Tibial artery (tissue), 4 donors: ENCODE measurements at regions not wholly inside any gene's neighbourhood (a gene's known extent, or its start where the extent isn't known, plus 50 kb on each side); places are given as distances from the start of the nearest gene placed in this dataset.
"Not testable (repeated sequence)": the region's sequence is repeated elsewhere in the genome, so short reads cannot be mapped to it uniquely, and the experiment has no call there.

ENCODE experiments used
- DNase-seq, 2 donors: peaks; one replicate each; pipeline ENCODE4 v3.0.0-alpha.2; 2019
- H3K27ac ChIP-seq, 2 donors: fragments of 200-600 bp; sonication (generic) in 1 of 2; 1 replicate in 1 of 2; 2 replicates in 1 of 2; pipeline ENCODE4 v1.5.1; 2018 to 2019; ENCODE audit warnings: mild to moderate bottlenecking in 1 of 2
- H3K27me3 ChIP-seq, 2 donors: fragments of 200-600 bp; sonication (generic) in 1 of 2; one replicate each; pipeline versions ENCODE4 v1.5.1 to v1.6.0; 2016 to 2019
- H3K36me3 ChIP-seq, 3 donors: fragments of 200-600 bp; sonication (generic) in 2 of 3; one replicate each; pipeline ENCODE4 v1.5.1; 2016 to 2019; ENCODE audit warnings: mild to moderate bottlenecking in 2 of 3
- H3K4me1 ChIP-seq, 4 donors: fragments of 200-600 bp; sonication (generic) in 2 of 4; 1 replicate in 3 of 4; 2 replicates in 1 of 4; pipeline ENCODE4 v1.5.1; 2016 to 2019
- H3K4me3 ChIP-seq, 2 donors: fragments of 200-600 bp; sonication (generic) in 1 of 2; 1 replicate in 1 of 2; 2 replicates in 1 of 2; pipeline ENCODE4 v1.5.1; 2018 to 2019; ENCODE audit warnings: mild to moderate bottlenecking in 2 of 2
- H3K9me3 ChIP-seq, 3 donors: fragments of 200-600 bp; sonication (generic) in 1 of 3; one replicate each; pipeline ENCODE4 v1.5.1; 2016 to 2019
- intact Hi-C: fragments of 100-400 bp; cut with DNase I; formaldehyde crosslinking; loops from one replicate; pipeline ENCODE4 v1.15.0; 2023; ENCODE audit warnings: low total_unique reads
- TF ChIP-seq, protein P1 (sequence below), 2 experiments: fragments of 200-600 bp in 1 of 2; fragments of 450-650 bp in 1 of 2; IDR thresholded peaks; one replicate each; pipeline ENCODE4 v1.5.1; 2017 to 2019; ENCODE audit warnings: antibody characterized with exemption in 2 of 2, mild to moderate bottlenecking in 1 of 2, moderate library complexity in 1 of 2

DNA sequence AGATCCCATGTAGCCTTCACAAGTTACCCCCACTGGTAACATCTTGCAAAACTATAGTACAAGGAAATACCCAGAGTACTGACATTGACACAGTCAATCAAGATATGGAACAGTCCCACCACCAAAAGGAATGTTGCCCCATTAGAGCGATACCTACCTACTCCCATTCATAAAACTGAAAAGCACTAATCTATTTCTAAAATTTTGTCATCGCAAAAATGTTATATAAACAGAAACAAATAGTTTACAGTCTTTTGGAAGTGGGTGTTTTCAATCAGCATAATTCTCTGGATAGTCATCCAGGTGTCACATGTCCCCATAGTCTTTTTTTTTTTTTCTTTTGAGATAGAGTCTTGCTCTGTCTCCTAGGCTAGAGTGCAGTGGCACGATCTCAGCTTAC lies 156.9 kb upstream of the AGTR1 start:
- H3K9me3 ChIP-seq: no peaks in the 10 kb centered on the region
- no peak overlapping the region for H3K27ac ChIP-seq
- no peak for DNase-seq
- TF ChIP-seq, protein P1, sequence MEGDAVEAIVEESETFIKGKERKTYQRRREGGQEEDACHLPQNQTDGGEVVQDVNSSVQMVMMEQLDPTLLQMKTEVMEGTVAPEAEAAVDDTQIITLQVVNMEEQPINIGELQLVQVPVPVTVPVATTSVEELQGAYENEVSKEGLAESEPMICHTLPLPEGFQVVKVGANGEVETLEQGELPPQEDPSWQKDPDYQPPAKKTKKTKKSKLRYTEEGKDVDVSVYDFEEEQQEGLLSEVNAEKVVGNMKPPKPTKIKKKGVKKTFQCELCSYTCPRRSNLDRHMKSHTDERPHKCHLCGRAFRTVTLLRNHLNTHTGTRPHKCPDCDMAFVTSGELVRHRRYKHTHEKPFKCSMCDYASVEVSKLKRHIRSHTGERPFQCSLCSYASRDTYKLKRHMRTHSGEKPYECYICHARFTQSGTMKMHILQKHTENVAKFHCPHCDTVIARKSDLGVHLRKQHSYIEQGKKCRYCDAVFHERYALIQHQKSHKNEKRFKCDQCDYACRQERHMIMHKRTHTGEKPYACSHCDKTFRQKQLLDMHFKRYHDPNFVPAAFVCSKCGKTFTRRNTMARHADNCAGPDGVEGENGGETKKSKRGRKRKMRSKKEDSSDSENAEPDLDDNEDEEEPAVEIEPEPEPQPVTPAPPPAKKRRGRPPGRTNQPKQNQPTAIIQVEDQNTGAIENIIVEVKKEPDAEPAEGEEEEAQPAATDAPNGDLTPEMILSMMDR (IDR thresholded peaks at IDR 0.05): no peak
- no peak overlapping the region for H3K4me3 ChIP-seq
- intact Hi-C loops: no loop called here
- no peaks in the 10 kb centered on the region for H3K36me3 ChIP-seq
- no peaks in the 10 kb centered on the region for H3K27me3 ChIP-seq
- H3K4me1 ChIP-seq: no peaks in the 10 kb centered on the region

DNA sequence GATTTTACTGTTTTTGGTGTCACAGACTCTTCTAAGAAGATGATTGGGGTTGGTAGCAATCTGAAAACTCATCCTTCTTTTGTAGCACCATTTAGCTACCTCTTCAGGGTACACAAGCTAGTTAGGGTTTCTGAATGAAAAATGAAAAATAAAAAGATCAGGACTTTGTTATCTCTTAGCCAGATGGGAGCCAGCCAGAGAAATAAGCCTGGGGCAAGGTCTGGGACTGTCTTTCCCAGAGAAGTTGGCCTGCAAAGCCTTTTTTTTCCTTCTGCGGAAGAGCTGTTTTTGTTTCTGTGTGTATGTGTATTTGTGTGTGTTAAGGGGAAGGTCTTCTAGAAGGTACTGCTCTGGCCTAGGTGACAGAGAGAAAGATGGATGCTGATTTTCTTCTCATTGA lies 150.7 kb upstream of the AGTR1 start:
- TF ChIP-seq, protein P1 (IDR thresholded peaks at IDR 0.05): no peak
- Histone ChIP-seq H3K4me1 (no peaks in the 10 kb centered on the region), H3K27me3 (no peaks in the 10 kb centered on the region), H3K27ac (no peak overlapping the region), H3K36me3 (no peaks in the 10 kb centered on the region), H3K4me3 (no peak overlapping the region), H3K9me3 (no peaks in the 10 kb centered on the region)
- no peak for DNase-seq
- intact Hi-C loops: no loop called here

DNA sequence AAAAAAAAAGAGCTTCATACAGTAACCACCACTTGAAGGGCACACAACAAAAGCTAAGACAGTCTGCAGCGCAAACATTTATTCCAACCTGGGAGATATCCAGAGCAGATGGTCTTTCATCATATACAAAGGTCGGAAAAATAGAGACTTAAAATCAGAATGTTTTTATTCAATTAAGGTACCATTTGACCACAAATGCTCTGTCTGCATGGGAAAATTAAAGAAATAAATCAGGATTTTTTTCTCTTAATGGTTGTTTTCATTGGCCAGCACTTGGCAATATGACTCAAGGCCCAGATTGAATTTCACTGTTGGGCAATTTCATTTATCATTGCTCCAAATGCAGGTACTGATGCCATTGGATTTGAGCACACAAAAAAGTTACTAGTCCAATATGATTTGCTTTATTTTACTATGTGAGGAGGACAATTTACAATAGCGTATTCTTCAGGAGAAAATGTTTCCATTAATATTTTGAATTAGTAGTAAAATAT lies 145.9 kb upstream of the AGTR1 start:
- Histone ChIP-seq H3K27me3 (no peaks in the 10 kb centered on the region), H3K9me3 (no peaks in the 10 kb centered on the region), H3K4me3 (no peak overlapping the region), H3K36me3 (no peaks in the 10 kb centered on the region), H3K27ac (no peak overlapping the region), H3K4me1 (no peaks in the 10 kb centered on the region)
- intact Hi-C loops: no loop called here
- no peak for DNase-seq
- TF ChIP-seq, protein P1 (IDR thresholded peaks at IDR 0.05): no peak

DNA sequence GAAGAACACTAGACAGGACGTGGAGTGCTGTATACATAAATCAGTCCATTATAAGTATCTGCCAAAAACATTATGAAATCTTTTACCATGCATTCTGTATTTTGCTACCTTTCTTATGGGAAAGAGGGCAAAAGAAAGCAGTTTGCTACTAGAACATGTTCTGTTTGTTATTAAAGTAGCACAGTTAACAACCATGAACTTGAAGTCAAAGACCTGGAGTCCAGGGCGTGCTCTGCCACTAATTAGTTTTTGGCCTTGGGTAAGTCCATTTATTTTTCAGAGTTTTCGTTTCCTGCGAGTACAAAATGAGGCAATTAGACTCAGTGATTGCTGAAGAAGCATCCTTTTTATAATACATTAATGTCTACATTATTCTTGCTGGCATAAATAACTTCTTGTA lies 143.3 kb upstream of the AGTR1 start:
- no peak for DNase-seq

DNA sequence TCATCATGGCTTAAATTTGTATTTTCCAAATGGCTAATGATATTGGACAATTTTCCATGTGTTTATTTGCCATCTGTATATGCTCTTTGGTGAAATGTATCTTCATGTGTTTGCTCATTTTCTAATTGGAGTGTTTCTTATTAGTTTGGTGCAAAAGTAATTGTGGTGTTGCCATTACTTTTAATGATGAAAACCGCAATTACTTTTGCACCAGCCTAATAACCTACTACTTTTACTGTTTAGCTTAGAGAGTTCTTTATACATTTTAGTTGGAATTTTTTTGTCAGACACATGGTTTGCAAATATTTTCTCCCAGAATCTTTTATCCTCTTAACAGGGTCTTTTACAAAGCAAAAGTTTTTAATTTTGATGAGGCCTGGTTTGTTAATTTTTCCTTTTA lies 141.0 kb upstream of the AGTR1 start:
- no peaks in the 10 kb centered on the region for H3K36me3 ChIP-seq
- no peaks in the 10 kb centered on the region for H3K4me1 ChIP-seq
- no peaks in the 10 kb centered on the region for H3K27me3 ChIP-seq
- TF ChIP-seq, protein P1 (IDR thresholded peaks at IDR 0.05): no peak
- no peaks in the 10 kb centered on the region for H3K9me3 ChIP-seq
- intact Hi-C loops: no loop called here
- no peak for DNase-seq
- H3K27ac ChIP-seq: no peak overlapping the region
- no peak overlapping the region for H3K4me3 ChIP-seq

More for the DNA sequence above, 143.3 kb upstream of the AGTR1 start:
- no peaks in the 10 kb centered on the region for H3K9me3 ChIP-seq
- intact Hi-C loops: no loop called here
- no peak overlapping the region for H3K4me3 ChIP-seq
- H3K4me1 ChIP-seq: no peaks in the 10 kb centered on the region
- no peaks in the 10 kb centered on the region for H3K27me3 ChIP-seq
- H3K27ac ChIP-seq: no peak overlapping the region
- TF ChIP-seq, protein P1 (IDR thresholded peaks at IDR 0.05): no peak
- no peaks in the 10 kb centered on the region for H3K36me3 ChIP-seq

DNA sequence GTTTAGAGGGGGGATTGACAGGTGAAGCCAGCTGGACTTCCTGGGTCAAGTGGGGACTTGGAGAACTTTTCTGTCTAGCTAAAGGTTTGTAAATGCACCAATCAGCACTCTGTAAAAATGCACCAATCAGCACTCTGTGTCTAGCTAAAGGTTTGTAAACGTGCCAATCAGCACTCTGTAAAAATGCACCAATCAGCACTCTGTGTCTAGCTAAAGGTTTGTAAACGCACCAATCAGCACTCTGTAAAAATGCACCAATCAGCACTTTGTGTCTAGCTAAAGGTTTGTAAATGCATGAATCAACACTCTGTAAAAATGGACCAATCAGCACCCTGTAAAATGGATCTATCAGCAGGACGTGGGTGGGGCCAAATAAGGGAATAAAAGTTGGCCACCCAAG lies 120.1 kb upstream of the AGTR1 start:
- intact Hi-C loops, DNase-seq, H3K9me3 ChIP-seq: not testable (repeated sequence)

More for the DNA sequence above, 120.1 kb upstream of the AGTR1 start:
- not testable (repeated sequence) for H3K36me3 ChIP-seq, H3K27me3 ChIP-seq, H3K27ac ChIP-seq, H3K4me3 ChIP-seq
- H3K4me1 ChIP-seq: peaks cover 0 to 17% (median 6%) of the 10 kb centered on the region in 4 donors
